A204.1 (cell line): ENCODE measurements at regions not wholly inside any gene's neighbourhood (a gene's known extent, or its start where the extent isn't known, plus 50 kb on each side); places are given as distances from the start of the nearest gene placed in this dataset.

Source experiments
- FAIRE-seq: peaks from 2 replicates; lab custom pipeline; 2012; peaks lifted over from hg19 to GRCh38; lab: Jason Lieb, UNC

GRCh38 chr16:9417898-9418297, 326.5 kb downstream of the HAPSTR1 start:
- no peak for FAIRE-seq

- FAIRE-seq, result no peak
These were observed 327.7 kb downstream of the HAPSTR1 start for GRCh38 chr16:9419161-9419560.

GRCh38 chr16:9422762-9423513, 331.5 kb downstream of the HAPSTR1 start:
- FAIRE-seq, result no peak

GRCh38 chr16:9425236-9425635, 333.8 kb downstream of the HAPSTR1 start:
- FAIRE-seq, result no peak

GRCh38 chr16:9428355-9429005, 337.0 kb downstream of the HAPSTR1 start:
- no peak for FAIRE-seq

GRCh38 chr16:9429646-9430330, 338.3 kb downstream of the HAPSTR1 start:
- FAIRE-seq, result no peak

- no peak for FAIRE-seq
These were observed 343.2 kb downstream of the HAPSTR1 start for GRCh38 chr16:9434659-9435058.

GRCh38 chr16:9436175-9436574, 344.7 kb downstream of the HAPSTR1 start:
- no peak for FAIRE-seq

- no peak for FAIRE-seq
These were observed 345.7 kb downstream of the HAPSTR1 start for GRCh38 chr16:9437115-9437514.

GRCh38 chr16:9438991-9439390, 347.5 kb downstream of the HAPSTR1 start:
- no peak for FAIRE-seq

- no peak for FAIRE-seq
These were observed 349.6 kb downstream of the HAPSTR1 start for GRCh38 chr16:9441012-9441411.

GRCh38 chr16:9443864-9444263, 352.4 kb downstream of the HAPSTR1 start:
- no peak for FAIRE-seq

GRCh38 chr16:9446471-9447194, 355.2 kb downstream of the HAPSTR1 start:
- no peak for FAIRE-seq

GRCh38 chr16:9447195-9447551, 355.7 kb downstream of the HAPSTR1 start:
- no peak for FAIRE-seq

- no peak for FAIRE-seq
These were observed 356.3 kb downstream of the HAPSTR1 start for GRCh38 chr16:9447699-9448098.

GRCh38 chr16:9449597-9449996, 358.2 kb downstream of the HAPSTR1 start:
- FAIRE-seq, result no peak

- FAIRE-seq, result no peak
These were observed 365.8 kb downstream of the HAPSTR1 start for GRCh38 chr16:9457215-9457614.

- FAIRE-seq, result no peak
These were observed 367.4 kb downstream of the HAPSTR1 start for GRCh38 chr16:9458816-9459215.

GRCh38 chr16:9462984-9463383, 371.5 kb downstream of the HAPSTR1 start:
- FAIRE-seq, result no peak

- no peak for FAIRE-seq
These were observed 372.0 kb downstream of the HAPSTR1 start for GRCh38 chr16:9463461-9463860.

GRCh38 chr16:9465161-9465560, 373.7 kb downstream of the HAPSTR1 start:
- FAIRE-seq, result no peak

GRCh38 chr16:9469512-9469911, 378.1 kb downstream of the HAPSTR1 start:
- FAIRE-seq, result no peak

GRCh38 chr16:9476744-9477143, 385.3 kb downstream of the HAPSTR1 start:
- FAIRE-seq, result no peak
